GM19438 (cell line): ENCODE measurements at regions not wholly inside any gene's neighbourhood (a gene's known extent, or its start where the extent isn't known, plus 50 kb on each side); places are given as distances from the start of the nearest gene placed in this dataset.

Experiments used
- ATAC-seq: cut with Tn5 transposase; IDR thresholded peaks from one replicate; pipeline ENCODE4 v1.9.1; 2021; ENCODE audit warnings: low read depth; ENCODE audit not compliant: unreplicated experiment

DNA sequence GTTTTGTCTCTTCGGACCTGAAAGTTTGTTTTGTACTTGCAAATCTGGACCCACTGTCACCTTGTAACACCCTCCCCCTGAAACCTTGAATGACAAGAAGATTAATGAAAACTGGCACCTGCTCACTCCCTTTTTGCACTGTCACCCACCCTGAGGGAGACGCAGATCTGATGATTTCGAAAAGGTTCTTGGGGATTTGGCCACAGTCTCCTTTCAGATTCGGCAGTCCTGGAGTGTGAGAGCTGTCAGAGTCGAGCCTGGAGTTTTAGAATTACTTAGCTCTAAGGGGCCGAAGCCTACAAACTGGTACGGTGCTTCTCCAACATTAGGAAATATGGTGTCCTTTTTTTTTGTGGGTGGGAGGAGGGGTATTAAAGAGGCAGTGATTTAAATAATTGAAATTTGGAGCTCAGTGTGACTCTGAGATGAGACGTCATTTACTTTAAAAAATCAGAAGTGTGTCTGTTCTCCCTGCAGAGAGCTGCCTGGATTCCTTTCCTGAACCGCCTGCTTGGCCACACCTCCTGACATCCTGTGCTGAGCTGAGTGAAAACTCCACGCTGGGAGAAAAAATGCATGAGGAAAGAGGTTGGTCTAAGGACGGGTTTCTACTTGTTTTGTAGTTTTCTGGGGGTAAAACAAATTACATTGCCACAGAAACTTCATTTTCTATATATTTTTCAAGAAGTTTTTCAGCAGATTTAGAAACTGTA is 447.0 kb upstream of the CDH4 start:
- ATAC-seq: no peak

GRCh38 chr20:60806354-60806753 is 445.7 kb upstream of the CDH4 start:
- ATAC-seq: no peak

GRCh38 chr20:60806824-60807223 is 445.2 kb upstream of the CDH4 start:
- ATAC-seq: no peak

GRCh38 chr20:60808003-60808672 is 443.9 kb upstream of the CDH4 start:
- no peak for ATAC-seq

GRCh38 chr20:60808701-60809100 is 443.4 kb upstream of the CDH4 start:
- no peak for ATAC-seq

DNA sequence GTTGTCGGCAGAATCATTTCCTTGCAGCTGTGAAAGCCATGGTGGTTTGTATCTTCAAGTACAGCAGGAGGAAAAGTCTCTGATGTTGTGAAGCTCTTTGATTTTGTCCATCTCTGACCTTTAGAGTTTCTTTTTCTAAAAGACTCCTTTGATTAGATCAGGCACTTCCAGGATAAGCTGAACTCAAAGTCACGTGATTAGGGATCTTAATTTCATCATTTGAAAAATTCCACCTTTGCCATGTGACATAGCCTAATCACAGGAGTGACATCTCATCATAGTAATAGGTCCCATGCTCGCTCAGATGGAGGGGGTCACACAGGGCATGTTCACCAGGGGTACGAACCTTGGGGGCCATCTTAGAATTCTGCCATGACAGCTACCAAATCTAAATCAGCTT is 441.5 kb upstream of the CDH4 start:
- ATAC-seq: no peak

- no peak for ATAC-seq
Observed at GRCh38 chr20:60812561-60812960, 439.5 kb upstream of the CDH4 start.

GRCh38 chr20:60813066-60813465 is 439.0 kb upstream of the CDH4 start:
- no peak for ATAC-seq

- ATAC-seq: no peak
Observed at GRCh38 chr20:60815656-60816055, 436.4 kb upstream of the CDH4 start.

- no peak for ATAC-seq
Observed at GRCh38 chr20:60816901-60817300, 435.2 kb upstream of the CDH4 start.

DNA sequence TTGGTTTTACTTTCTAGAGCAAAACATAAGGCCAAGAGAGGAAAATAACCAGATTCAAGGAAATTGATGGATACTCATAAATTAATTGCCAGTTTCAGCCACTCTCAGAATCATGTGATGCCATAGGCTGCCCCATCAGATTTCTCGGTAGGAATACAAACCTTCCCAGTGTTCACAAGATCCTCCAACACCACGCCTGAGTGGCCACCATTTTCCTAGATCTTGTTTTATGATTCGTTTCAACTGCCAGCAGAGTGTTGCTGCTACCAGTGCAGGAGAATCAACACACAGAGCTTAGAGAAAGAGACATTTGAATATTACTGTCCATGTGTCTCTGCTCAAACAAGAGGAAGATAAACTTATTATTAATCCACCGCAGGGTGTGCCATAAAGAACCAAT is 434.2 kb upstream of the CDH4 start:
- no peak for ATAC-seq

GRCh38 chr20:60819511-60819910 is 432.6 kb upstream of the CDH4 start:
- no peak for ATAC-seq

DNA sequence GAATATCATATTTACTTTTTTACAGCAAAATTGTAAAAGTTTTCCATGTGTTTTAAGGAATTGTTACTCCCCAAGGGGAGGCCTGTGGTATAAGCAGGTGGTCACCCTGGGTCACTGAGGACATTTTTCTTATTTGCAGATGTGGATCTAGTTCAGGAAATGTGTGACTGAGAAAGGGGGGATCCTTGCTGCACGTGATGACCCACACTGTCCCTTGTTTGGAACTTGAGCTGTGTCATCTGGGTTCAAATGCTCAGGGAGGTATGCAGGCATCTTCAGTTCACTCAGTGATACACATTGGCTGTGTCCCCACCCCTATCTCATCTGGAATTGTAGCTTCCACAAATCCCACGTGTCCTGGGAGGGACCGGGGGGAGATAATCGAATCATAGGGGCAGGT is 431.9 kb upstream of the CDH4 start:
- no peak for ATAC-seq

DNA sequence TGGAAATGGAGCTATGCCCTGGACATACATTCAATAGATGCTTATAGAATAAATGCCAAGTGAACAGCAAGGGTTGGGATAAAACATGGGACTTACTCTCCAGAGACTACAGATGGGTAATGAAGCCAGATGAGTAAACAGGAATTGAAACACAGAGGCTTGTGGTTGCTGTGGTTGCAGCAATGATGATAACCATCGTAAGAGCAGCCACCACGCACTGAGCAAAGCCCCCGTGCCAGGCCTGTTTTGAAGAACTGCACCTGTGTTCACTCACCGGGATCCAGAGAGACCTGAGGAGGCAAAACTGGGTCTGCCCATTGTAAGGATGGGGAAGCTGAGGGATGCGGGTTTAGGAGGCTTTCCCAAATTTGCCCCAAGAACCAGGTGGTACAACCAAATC is 431.1 kb upstream of the CDH4 start:
- ATAC-seq: no peak

DNA sequence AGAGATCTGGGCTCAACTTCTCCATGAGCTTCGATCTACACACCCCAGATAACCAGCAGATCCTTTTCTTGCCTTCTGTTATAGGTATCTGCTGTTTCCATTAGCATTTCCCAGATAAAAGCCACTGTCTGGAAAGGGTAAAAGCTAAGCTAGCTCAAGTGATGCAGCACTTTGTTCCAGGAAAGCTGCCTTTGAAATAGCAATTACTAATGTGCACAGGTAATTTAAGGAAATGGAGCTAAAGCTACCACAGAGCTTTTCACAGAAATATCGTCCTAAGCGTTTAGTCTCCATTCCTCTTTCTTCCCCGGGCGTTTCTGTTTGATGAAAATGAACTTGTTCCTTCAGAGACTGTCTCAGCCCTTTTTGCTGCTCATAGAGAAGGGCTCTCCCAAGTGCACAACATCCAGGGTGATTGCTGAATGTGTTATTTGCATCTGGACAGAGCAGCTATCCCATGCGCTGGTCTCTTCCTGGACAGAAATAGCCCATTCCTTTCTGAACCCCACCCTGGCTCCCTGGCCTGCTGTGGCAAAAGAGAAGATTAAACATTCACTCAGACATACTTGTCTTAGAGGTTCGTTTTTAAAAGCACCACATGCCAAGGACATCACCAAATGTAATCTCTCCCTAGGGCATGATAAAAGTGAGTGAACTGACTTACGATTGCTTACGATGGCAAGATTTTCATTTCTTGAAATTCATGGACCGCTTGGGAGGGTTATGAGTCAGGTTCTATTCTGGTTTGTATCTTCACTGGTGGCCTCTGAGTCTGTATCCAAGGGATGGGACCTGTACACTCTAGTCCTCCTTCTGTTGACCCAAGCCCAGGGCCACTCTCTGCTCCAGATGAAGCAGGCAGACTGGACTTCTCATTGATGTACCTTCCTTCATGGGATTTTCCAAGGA is 429.1 kb upstream of the CDH4 start:
- no peak for ATAC-seq

- no peak for ATAC-seq
Observed at GRCh38 chr20:60835876-60836275, 416.2 kb upstream of the CDH4 start.

DNA sequence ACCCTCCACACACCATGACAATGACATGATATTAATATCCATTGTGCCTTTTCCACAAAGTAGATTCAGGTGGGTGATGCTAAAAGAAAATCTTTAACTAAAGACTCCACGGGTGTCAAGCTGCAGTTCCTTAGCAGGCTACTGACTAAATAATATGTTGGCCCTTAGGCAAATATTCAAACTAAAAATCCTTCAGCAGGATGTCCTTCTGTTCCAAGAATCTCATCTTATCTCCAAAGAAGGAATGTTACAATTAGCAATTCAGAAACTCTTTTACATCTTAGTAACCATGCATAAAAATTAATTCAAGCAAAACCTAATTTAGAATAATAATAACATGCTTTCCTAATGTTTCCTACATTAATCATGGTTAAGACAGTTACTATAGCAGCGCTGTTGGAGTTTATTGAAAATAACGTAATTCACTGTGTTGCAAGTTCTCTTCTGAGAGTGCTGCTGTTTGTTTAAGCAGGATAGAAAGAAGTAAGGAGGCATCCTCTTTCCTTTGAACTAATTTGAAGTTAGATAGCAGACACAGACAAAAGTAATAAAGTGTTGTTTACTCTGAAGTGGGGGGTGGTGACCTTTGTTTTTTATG is 414.8 kb upstream of the CDH4 start:
- ATAC-seq: no peak

DNA sequence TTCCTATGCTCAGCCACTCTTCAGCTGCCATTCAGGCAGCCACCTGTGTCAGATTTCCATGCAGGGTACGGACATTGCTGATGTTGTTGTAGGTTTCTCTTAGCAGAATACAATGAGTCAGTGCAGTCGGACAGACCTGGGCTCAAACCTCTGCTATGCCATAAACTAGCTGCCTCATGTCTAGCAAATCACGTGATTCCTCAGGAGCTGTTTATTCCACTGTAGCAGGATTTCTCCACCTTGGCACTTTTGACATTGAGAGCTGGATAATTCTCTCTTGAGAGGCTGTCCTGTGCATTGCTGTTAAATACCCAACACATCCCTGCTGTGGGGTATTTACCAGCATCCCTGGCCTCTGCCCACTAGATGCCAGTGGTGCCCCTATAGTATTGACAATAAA is 413.8 kb upstream of the CDH4 start:
- no peak for ATAC-seq

- no peak for ATAC-seq
Observed at GRCh38 chr20:60840971-60841370, 411.1 kb upstream of the CDH4 start.

DNA sequence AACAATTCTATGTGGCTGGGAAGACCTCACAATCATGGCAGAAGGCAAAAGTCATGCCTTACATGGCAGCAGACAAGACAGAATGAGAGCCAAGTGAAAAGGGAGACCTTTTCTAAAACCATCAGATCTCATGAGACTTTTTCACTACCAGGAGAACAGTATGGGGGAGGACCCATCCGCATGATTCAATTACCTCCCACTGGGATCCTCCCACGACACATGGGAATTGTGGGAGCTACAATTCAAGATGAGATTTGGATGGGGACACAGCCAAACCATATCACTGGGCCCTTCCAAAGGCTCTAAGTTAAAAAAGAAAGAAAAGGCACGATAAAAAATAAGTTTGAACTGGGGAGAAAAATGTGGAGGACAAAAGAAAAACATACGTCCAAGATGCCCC is 406.9 kb upstream of the CDH4 start:
- no peak for ATAC-seq
